ENCODE measurements at regions not wholly inside any gene's neighbourhood (a gene's known extent, or its start where the extent isn't known, plus 50 kb on each side); places are given as distances from the start of the nearest gene placed in this dataset.

GRCh38 chr6:165752451-165752850 is 89.4 kb upstream of the PDE10A start:
- DNase-seq = no peak
- intact Hi-C loops (cut with DNase I; ENCODE audit: low total_unique reads) (no loop called here), in situ Hi-C loops (cut with MboI; ENCODE audit: low sequenced_read_pairs in 4 of 4) (no loop called here)
- ATAC-seq = no peak
- TF ChIP-seq POLR2A (IDR thresholded peaks at IDR 0.05) (no peak), CTCF (IDR thresholded peaks at IDR 0.05 in 4 of 5, conservative IDR thresholded peaks at IDR 0.05 in 1 of 5) (no peak)
- no peaks in the 10 kb centered on the region for H3K27me3 ChIP-seq
- H3K4me3 ChIP-seq = no peak overlapping the region
- no peaks in the 10 kb centered on the region for H3K4me1 ChIP-seq
- H3K9me3 ChIP-seq = no peaks in the 10 kb centered on the region
- H3K27ac ChIP-seq = no peak overlapping the region
- H3K36me3 ChIP-seq = no peaks in the 10 kb centered on the region

DNA sequence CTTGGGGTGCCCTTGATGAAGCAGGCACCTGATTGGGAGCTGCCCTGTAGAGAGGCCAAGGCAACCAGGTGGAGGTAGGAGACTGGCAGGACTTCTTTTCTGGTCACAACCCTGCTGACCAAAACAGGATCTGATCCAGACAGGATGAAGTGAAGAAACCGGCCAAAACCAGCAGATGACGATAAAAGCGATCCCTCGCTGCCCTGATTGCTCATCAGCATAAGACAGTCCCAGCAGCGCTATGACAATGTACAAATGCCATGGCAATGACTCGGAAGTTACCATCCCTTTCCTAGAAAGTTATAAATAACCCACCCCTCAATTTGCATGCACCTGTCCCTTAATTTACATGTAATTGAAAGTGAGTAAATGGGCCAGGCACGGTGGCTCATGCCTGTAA is 88.4 kb upstream of the PDE10A start:
- ATAC-seq (no peak), DNase-seq (no peak)
- no peak overlapping the region for H3K27ac ChIP-seq
- no peaks in the 10 kb centered on the region for H3K27me3 ChIP-seq
- in situ Hi-C loops (cut with MboI; ENCODE audit: low sequenced_read_pairs in 4 of 4) (no loop called here), intact Hi-C loops (cut with DNase I; ENCODE audit: low total_unique reads) (no loop called here)
- no peak for TF ChIP-seq POLR2A (IDR thresholded peaks at IDR 0.05)
- no peak for TF ChIP-seq CTCF (IDR thresholded peaks at IDR 0.05 in 4 of 5, conservative IDR thresholded peaks at IDR 0.05 in 1 of 5)
- no peak overlapping the region for H3K4me3 ChIP-seq
- H3K36me3 ChIP-seq = no peaks in the 10 kb centered on the region
- no peaks in the 10 kb centered on the region for H3K4me1 ChIP-seq
- H3K9me3 ChIP-seq = no peaks in the 10 kb centered on the region

GRCh38 chr6:165749163-165749562 is 86.1 kb upstream of the PDE10A start:
- no peak for ATAC-seq
- in situ Hi-C loops (cut with MboI; ENCODE audit: low sequenced_read_pairs in 4 of 4) = no loop called here
- no peaks in the 10 kb centered on the region for H3K9me3 ChIP-seq
- no peak for DNase-seq
- no peaks in the 10 kb centered on the region for H3K36me3 ChIP-seq
- peaks cover 0 to 4% of the 10 kb centered on the region in 2 donors for H3K4me1 ChIP-seq
- H3K27me3 ChIP-seq = no peaks in the 10 kb centered on the region
- intact Hi-C loops (cut with DNase I; ENCODE audit: low total_unique reads) = no loop called here
- TF ChIP-seq POLR2A (IDR thresholded peaks at IDR 0.05) (no peak), CTCF (IDR thresholded peaks at IDR 0.05 in 4 of 5, conservative IDR thresholded peaks at IDR 0.05 in 1 of 5) (no peak)
- H3K4me3 ChIP-seq = no peak overlapping the region
- H3K27ac ChIP-seq = no peak overlapping the region

- H3K4me1 ChIP-seq = peaks cover 0 to 4% of the 10 kb centered on the region in 2 donors
- H3K4me3 ChIP-seq = no peak overlapping the region
- H3K27ac ChIP-seq = no peak overlapping the region
- H3K36me3 ChIP-seq = no peaks in the 10 kb centered on the region
- no peaks in the 10 kb centered on the region for H3K9me3 ChIP-seq
- TF ChIP-seq CTCF (IDR thresholded peaks at IDR 0.05 in 4 of 5, conservative IDR thresholded peaks at IDR 0.05 in 1 of 5) (no peak), POLR2A (IDR thresholded peaks at IDR 0.05) (no peak)
- ATAC-seq = no peak
- no peak for DNase-seq
- in situ Hi-C loops (cut with MboI; ENCODE audit: low sequenced_read_pairs in 4 of 4) (no loop called here), intact Hi-C loops (cut with DNase I; ENCODE audit: low total_unique reads) (no loop called here)
- no peaks in the 10 kb centered on the region for H3K27me3 ChIP-seq
Measured at GRCh38 chr6:165748390-165748789, 85.3 kb upstream of the PDE10A start.

GRCh38 chr6:165747963-165748362 is 84.9 kb upstream of the PDE10A start:
- TF ChIP-seq CTCF (IDR thresholded peaks at IDR 0.05 in 4 of 5, conservative IDR thresholded peaks at IDR 0.05 in 1 of 5) = no peak
- intact Hi-C loops (cut with DNase I; ENCODE audit: low total_unique reads) = no loop called here
- no peak for ATAC-seq

More at GRCh38 chr6:165747963-165748362, 84.9 kb upstream of the PDE10A start:
- no peaks in the 10 kb centered on the region for H3K9me3 ChIP-seq
- in situ Hi-C loops (cut with MboI; ENCODE audit: low sequenced_read_pairs in 4 of 4) = no loop called here
- H3K27ac ChIP-seq = no peak overlapping the region
- no peak for DNase-seq
- H3K36me3 ChIP-seq = no peaks in the 10 kb centered on the region
- H3K27me3 ChIP-seq = no peaks in the 10 kb centered on the region
- H3K4me1 ChIP-seq = peaks cover 0 to 4% of the 10 kb centered on the region in 2 donors
- H3K4me3 ChIP-seq = no peak overlapping the region

Measured in gastrocnemius medialis (tissue), 4 donors.